ACC112 (cell line): ENCODE measurements at regions not wholly inside any gene's neighbourhood (a gene's known extent, or its start where the extent isn't known, plus 50 kb on each side); places are given as distances from the start of the nearest gene placed in this dataset.

Experiments used
- H2AFZ ChIP-seq: fragments of 200-600 bp; sonication (generic); one replicate; pipeline ENCODE4 v1.6.0; 2017; ENCODE audit warnings: antibody characterized with exemption, low read length; ENCODE audit not compliant: unreplicated experiment
- H3K27ac ChIP-seq: fragments of 200-600 bp; sonication (generic); 2 replicates; pipeline ENCODE4 v1.5.1; 2014; ENCODE audit warnings: low read depth, mild to moderate bottlenecking, antibody characterized with exemption, low read length, moderate library complexity
- H3K27me3 ChIP-seq: fragments of 200-600 bp; sonication (generic); 2 replicates; pipeline ENCODE4 v1.6.1; 2014; ENCODE audit warnings: mild to moderate bottlenecking, antibody characterized with exemption, low read length, moderate library complexity, mixed read lengths; ENCODE audit not compliant: insufficient read depth
- H3K36me3 ChIP-seq: fragments of 200-600 bp; sonication (generic); 2 replicates; pipeline ENCODE4 v1.6.1; 2016; ENCODE audit warnings: mild to moderate bottlenecking, antibody characterized with exemption, low read length, moderate library complexity, mixed read lengths; ENCODE audit not compliant: insufficient read depth
- H3K4me1 ChIP-seq: fragments of 200-600 bp; sonication (generic); one replicate; pipeline ENCODE4 v1.6.1; 2016; ENCODE audit warnings: low read length, mixed read lengths; ENCODE audit not compliant: insufficient read depth, unreplicated experiment, control insufficient read depth
- H3K4me3 ChIP-seq: fragments of 200-600 bp; sonication (generic); 2 replicates; pipeline ENCODE4 v1.5.1; 2014; ENCODE audit warnings: mild to moderate bottlenecking, low read depth, low read length
- H3K79me2 ChIP-seq: fragments of 200-600 bp; sonication (generic); one replicate; pipeline ENCODE4 v1.6.0; 2016; ENCODE audit warnings: low read length; ENCODE audit not compliant: control insufficient read depth, unreplicated experiment, insufficient read depth

DNA sequence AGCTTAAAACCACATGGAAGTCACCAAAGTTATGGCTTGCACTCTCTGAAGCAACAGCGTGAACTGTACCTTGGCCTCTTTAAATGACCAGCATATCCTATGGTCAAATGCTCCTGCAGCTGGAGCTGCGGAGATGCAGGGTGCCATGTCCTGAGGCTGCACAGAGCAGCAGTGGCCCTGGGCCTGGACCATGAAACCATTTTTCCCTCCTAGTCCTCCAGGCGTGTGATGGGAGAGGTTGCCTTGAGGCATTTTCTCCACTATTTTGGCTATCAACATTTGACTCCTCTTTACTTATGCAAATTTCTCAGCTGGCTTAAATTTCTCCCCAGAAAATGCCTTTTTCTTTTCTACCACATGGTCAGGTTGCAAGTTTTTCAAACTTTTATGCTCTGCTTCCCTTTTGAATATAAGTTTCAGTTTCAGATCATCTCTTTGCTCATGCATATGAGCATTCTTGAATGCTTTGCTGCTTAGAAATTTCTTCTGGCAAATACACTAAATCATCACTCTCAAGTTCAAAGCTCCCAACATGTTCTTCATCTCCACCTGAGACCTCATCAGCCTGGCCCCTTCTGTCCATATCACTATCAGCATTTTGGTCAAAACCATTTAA lies 82.9 kb upstream of the TMEFF2 start:
- no peaks in the 10 kb centered on the region for H3K27me3 ChIP-seq

GRCh38 chr2:192275632-192276031 lies 80.9 kb upstream of the TMEFF2 start:
- no peaks in the 10 kb centered on the region for H3K36me3 ChIP-seq
- no peaks in the 10 kb centered on the region for H3K4me1 ChIP-seq
- H3K79me2 ChIP-seq = no peaks in the 10 kb centered on the region
- no peak overlapping the region for H2AFZ ChIP-seq
- no peak overlapping the region for H3K27ac ChIP-seq
- H3K27me3 ChIP-seq = no peaks in the 10 kb centered on the region
- H3K4me3 ChIP-seq = no peak overlapping the region

More for the DNA sequence above, 82.9 kb upstream of the TMEFF2 start:
- Histone ChIP-seq H3K36me3 (no peaks in the 10 kb centered on the region), H3K27ac (no peak overlapping the region), H3K79me2 (no peaks in the 10 kb centered on the region), H3K4me3 (no peak overlapping the region), H2AFZ (no peak overlapping the region), H3K4me1 (no peaks in the 10 kb centered on the region)

GRCh38 chr2:192267484-192267883 lies 72.8 kb upstream of the TMEFF2 start:
- Histone ChIP-seq H3K4me3 (peak overlapping the region; percentile 21; the same call in 1 of the 2 replicates), H3K79me2 (no peaks in the 10 kb centered on the region), H3K27ac (peak overlapping the region; percentile 63), H2AFZ (no peak overlapping the region), H3K4me1 (peaks cover 26% of the 10 kb centered on the region), H3K36me3 (no peaks in the 10 kb centered on the region), H3K27me3 (no peaks in the 10 kb centered on the region)

- Histone ChIP-seq H3K27ac (no peak overlapping the region), H3K4me1 (peaks cover 26% of the 10 kb centered on the region), H3K27me3 (no peaks in the 10 kb centered on the region), H3K4me3 (no peak overlapping the region), H3K79me2 (no peaks in the 10 kb centered on the region), H3K36me3 (no peaks in the 10 kb centered on the region), H2AFZ (peak overlapping the region; percentile 13)
These were observed 71.0 kb upstream of the TMEFF2 start for GRCh38 chr2:192265751-192266150.

DNA sequence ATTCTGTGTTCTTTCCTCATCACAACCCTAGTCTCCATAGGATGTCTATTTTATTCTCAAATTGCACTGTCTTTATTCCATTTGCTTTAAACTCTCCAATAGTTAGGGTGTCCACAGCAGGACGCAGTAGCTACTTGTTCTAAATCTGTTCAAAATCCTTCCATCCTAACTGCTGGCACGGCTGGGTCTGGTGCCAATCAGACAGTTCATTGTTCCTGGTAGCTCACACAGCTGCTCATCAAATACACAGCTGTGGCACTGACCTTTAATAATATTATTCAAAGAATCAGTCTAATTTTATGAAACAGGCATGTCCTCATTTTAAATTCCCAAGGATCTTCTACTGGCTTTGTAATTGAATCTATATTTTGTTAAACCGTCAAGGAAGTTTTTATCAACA lies 59.7 kb upstream of the TMEFF2 start:
- no peaks in the 10 kb centered on the region for H3K79me2 ChIP-seq
- no peaks in the 10 kb centered on the region for H3K36me3 ChIP-seq
- no peak overlapping the region for H2AFZ ChIP-seq
- no peak overlapping the region for H3K4me3 ChIP-seq
- H3K27ac ChIP-seq = no peak overlapping the region
- no peaks in the 10 kb centered on the region for H3K4me1 ChIP-seq
- no peaks in the 10 kb centered on the region for H3K27me3 ChIP-seq

- H3K4me1 ChIP-seq = no peaks in the 10 kb centered on the region
- no peaks in the 10 kb centered on the region for H3K36me3 ChIP-seq
- no peak overlapping the region for H3K4me3 ChIP-seq
- H2AFZ ChIP-seq = no peak overlapping the region
- no peaks in the 10 kb centered on the region for H3K79me2 ChIP-seq
- no peaks in the 10 kb centered on the region for H3K27me3 ChIP-seq
- H3K27ac ChIP-seq = no peak overlapping the region
These were observed 59.0 kb upstream of the TMEFF2 start for GRCh38 chr2:192253692-192254091.

DNA sequence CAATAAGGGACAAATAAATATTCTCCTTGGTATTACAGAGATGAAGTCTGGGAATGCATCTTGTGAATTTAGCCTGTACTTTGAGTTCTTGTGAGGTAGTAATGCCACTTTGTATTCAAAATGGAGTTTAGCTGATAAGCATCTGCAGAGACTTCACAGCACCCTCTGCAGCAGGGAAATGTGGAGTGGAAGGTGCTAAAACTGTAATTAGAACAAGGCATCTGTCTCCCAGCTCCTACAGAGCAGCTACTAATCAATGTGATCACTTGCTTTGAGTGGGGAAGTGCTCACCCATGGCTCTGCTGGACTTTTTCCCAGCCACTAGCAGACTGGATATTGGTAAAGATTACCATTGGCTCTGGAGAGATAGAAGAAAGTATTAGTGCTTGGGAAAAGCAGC lies 56.2 kb upstream of the TMEFF2 start:
- Histone ChIP-seq H3K27me3 (no peaks in the 10 kb centered on the region), H3K4me1 (no peaks in the 10 kb centered on the region), H3K79me2 (no peaks in the 10 kb centered on the region), H3K27ac (no peak overlapping the region), H2AFZ (no peak overlapping the region), H3K4me3 (no peak overlapping the region), H3K36me3 (no peaks in the 10 kb centered on the region)

DNA sequence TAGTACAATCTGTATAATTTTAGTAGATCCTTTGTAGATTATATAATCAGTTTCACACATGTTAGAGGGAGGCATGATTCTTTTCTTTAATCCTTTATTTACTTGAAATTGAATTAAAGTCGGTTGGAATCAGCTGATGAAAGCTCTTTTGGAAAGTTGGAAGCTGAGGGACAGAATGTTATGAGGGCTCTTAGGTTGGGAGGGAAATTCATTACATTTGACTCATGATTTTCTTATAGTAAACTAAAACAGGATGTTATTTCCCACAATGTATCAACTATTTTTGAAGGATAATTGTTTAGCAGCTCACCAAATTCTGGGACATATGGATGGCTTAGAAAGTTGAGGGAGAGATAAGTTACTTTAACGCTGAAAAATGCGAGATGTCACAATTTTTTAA lies 52.7 kb upstream of the TMEFF2 start:
- Histone ChIP-seq H3K4me3 (no peak overlapping the region), H3K4me1 (no peaks in the 10 kb centered on the region), H2AFZ (no peak overlapping the region), H3K36me3 (no peaks in the 10 kb centered on the region), H3K27ac (no peak overlapping the region), H3K27me3 (no peaks in the 10 kb centered on the region), H3K79me2 (no peaks in the 10 kb centered on the region)

DNA sequence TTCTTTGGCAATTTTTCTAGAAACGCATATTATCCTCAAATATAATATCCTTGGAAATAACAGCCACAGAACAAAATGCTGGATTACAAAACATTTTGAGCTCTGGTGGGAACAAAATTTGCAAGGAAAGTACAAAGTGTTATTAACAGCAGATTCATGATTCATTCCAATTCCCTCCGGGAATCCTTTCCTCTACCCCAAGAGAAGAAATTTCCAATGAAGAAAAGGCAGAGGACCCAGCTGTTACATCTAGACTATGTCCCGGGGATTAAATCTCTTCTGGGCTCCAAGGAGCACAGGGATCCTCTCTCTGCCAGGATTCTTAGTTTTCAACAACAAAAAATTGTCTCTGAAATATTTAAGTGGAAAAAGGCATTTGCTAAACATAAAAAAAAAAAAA lies 51.6 kb upstream of the TMEFF2 start:
- Histone ChIP-seq H3K4me1 (no peaks in the 10 kb centered on the region), H3K36me3 (no peaks in the 10 kb centered on the region), H3K27ac (no peak overlapping the region), H3K27me3 (no peaks in the 10 kb centered on the region), H3K4me3 (no peak overlapping the region), H3K79me2 (no peaks in the 10 kb centered on the region), H2AFZ (no peak overlapping the region)

GRCh38 chr2:192245329-192245728 lies 50.6 kb upstream of the TMEFF2 start:
- H3K4me1 ChIP-seq = no peaks in the 10 kb centered on the region
- H2AFZ ChIP-seq = no peak overlapping the region
- no peaks in the 10 kb centered on the region for H3K79me2 ChIP-seq

More at GRCh38 chr2:192245329-192245728, 50.6 kb upstream of the TMEFF2 start:
- H3K27me3 ChIP-seq = no peaks in the 10 kb centered on the region
- no peaks in the 10 kb centered on the region for H3K36me3 ChIP-seq
- H3K27ac ChIP-seq = no peak overlapping the region
- no peak overlapping the region for H3K4me3 ChIP-seq
